GM12872 (cell line): ENCODE measurements at regions not wholly inside any gene's neighbourhood (a gene's known extent, or its start where the extent isn't known, plus 50 kb on each side); places are given as distances from the start of the nearest gene placed in this dataset.

Experiments
- TF ChIP-seq, protein P1 (sequence below): IDR thresholded peaks from 3 replicates; pipeline ENCODE4 v1.5.1; 2011; ENCODE audit warnings: low read depth, mild to moderate bottlenecking, low read length, moderate library complexity; ENCODE audit not compliant: insufficient read depth

DNA sequence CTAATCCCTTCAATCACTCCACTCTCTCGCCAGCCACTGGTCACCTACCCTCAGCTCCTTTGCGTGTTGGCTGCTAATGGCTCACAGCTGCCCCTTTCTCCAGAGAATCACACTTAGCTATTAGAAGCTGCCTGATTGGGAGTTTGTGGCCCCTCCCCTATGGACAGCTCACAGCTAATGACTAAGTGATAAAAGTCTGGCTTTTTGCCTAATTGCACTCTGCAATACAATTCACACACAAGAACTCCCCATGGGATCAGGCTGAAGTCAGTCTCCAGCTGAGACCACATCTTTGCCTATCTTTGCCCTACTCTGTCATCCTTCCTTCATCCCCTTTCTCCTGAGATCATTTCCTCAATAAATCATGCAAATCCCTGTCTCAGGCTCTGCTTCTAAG, 701.9 kb upstream of the RAB6C start:
- TF ChIP-seq, protein P1, sequence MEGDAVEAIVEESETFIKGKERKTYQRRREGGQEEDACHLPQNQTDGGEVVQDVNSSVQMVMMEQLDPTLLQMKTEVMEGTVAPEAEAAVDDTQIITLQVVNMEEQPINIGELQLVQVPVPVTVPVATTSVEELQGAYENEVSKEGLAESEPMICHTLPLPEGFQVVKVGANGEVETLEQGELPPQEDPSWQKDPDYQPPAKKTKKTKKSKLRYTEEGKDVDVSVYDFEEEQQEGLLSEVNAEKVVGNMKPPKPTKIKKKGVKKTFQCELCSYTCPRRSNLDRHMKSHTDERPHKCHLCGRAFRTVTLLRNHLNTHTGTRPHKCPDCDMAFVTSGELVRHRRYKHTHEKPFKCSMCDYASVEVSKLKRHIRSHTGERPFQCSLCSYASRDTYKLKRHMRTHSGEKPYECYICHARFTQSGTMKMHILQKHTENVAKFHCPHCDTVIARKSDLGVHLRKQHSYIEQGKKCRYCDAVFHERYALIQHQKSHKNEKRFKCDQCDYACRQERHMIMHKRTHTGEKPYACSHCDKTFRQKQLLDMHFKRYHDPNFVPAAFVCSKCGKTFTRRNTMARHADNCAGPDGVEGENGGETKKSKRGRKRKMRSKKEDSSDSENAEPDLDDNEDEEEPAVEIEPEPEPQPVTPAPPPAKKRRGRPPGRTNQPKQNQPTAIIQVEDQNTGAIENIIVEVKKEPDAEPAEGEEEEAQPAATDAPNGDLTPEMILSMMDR: no peak

DNA sequence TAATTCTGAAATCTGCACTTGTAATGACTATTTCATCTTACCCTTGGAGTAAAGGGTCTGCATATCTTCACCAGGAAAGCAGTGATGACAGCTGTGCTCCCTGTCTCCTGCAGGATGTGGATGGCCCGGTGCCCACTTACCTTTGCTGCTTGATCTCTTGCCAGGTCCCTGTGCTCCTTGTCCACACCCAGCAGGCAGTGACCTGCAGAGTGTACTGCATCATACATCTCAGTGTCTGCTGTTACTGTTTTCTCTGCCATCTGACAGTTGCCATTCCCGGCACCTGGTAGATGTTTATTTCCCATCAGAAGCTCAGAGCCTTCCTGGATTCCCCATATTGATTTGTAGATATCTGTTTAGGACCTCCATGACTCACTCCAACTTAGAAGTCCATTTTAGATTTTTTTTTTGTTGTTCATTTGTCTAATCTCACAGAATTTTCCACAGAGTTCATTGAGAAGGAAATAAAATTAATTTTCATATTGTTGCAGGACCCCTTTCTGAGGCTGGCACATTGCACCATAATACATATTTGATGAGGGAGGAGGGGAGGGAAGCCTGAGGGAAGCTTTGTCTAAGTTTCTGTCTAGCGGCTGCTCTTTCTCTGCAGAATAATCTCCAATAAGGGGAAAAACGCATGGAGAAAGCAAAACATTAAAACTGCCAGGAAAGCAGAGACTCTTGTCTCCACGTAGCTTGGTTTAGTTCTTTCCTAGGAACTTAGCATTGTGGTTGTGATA, 697.5 kb upstream of the RAB6C start:
- TF ChIP-seq, protein P1: no peak

DNA sequence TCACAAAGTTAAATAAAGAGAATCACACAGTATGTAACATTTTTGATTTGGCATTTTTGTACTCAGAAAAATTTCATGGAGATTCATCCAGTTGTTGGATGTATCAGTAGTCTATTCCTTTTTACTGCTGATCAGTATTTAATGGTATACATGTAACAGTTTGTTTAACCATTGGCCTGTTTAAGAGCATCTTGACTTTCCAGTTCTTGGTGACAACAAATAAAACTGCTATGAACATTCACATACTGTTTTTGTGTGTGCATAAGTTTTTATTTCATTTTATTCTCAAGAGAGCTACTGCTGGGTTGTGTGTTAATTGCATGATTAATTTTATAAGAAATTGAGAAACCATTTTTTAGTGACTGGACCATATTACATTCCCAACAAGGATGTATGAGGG, 694.5 kb upstream of the RAB6C start:
- TF ChIP-seq, protein P1: no peak

DNA sequence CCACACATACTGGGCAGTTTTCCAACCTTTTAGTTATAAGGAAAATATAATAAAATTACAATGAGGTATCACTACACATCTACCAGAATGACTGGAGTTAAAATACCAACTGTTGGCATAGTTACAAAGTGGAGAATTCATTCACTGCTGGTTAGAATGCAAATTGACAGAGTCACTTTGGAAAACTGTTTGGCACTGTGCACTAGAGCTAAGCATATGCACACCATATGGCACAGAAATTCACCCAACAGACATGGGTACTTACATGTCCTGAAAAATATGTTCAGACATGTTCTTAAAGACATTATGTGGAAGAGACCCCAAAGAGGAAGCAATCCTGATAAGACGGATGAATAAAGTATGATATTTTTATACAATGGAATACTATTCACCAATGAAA, 686.1 kb upstream of the RAB6C start:
- TF ChIP-seq, protein P1: no peak

DNA sequence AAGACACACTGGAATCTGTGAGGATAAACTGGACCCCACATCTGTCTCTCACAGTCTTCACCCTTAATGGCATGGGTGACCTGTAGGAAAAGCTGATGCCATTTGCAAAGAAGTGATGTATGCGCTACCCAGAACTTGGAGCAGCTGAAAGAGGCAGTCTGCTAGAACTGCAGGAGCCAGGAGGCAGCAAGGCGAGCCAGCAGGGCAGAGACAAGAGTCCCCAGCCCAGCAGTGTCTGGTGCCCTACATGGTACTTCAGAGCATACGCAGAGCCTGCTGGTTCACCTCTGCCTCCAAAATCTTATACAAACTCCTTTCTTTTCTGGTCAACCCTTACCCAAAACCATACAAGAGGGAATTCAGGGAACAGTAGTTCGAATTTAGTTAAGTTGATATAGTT, 683.1 kb upstream of the RAB6C start:
- TF ChIP-seq, protein P1: no peak

DNA sequence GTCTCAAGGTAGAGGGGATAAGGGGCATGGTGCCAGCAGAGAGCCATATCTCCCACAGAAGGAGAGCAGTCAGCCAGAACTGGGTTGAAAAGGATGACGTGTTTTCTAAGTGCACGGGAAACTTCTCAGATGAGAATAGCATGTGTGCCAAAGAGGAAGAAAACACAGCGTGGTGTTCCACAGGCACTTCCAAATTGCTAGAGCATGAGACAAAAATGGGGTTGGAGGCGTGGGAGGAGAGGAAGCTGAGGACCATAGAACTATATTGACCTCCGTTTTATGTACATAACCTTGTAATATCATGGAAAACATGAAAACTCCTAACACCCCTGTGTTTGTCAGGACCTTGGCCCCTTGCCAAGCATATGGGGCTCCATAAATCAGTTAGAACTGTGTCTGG, 682.7 kb upstream of the RAB6C start:
- TF ChIP-seq, protein P1: no peak

DNA sequence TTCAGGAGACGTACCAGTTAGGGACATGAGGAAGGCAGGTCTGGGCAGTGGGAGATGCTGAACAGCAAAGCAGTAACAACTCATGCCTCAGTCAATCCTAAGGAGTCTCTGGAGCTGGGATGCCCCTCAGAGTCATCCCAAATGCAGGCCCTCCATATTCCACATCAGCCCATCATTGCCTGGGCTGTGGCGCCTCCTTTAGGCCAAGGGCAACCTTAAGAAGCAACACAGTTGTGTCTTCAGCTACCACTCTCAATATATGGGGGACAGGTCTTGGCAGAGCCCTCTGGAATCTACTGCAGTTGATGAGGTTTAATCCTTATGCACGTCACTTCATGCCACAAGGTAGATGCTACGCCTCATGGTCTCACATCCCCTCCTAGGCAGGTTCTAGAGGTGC, 682.0 kb upstream of the RAB6C start:
- TF ChIP-seq, protein P1: peak; percentile 32; the same call in 2 of the 3 replicates
